Fibroblast of skin of left biceps (primary cell): ENCODE measurements at regions not wholly inside any gene's neighbourhood (a gene's known extent, or its start where the extent isn't known, plus 50 kb on each side); places are given as distances from the start of the nearest gene placed in this dataset.
"Not testable (repeated sequence)": the region's sequence is repeated elsewhere in the genome, so short reads cannot be mapped to it uniquely, and the experiment has no call there.

ENCODE experiments used
- DNase-seq, 2 experiments: peaks; one replicate each; pipeline ENCODE4 v3.0.0-alpha.2; 2013; ENCODE audit warnings: low read depth in 2 of 2

DNA sequence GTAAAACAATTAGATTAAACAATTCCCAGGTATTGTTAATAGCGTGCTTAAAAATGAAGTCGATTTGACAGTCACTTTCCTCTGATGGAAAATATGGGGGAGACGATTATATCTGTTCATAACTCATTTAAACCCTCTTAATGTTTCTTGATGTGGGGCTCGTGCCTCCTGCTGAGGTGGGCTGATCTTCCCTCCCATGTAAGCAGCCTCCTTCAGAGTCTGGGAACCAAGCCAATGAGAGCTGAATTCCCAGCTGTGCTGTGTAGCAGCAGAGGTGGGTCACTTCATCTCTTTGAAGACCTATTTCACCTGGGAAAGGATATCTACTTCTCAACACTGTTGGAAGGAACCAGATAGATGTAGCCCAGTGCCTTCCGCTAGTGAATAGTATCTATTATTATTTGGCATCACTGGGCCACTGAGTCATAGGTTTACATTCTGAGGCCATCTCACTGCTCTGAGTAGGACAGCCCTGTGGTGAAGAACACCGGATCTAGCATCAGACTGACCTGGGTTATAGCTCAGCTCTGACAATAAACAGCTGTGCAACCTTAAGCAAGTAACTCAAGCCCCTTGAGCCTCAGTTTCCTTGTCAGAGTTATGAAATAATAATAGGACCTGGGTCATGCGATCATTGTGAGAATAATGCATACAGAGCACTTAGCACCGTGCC is 85.3 kb upstream of the C16orf82 start:
- DNase-seq, result no peak

DNA sequence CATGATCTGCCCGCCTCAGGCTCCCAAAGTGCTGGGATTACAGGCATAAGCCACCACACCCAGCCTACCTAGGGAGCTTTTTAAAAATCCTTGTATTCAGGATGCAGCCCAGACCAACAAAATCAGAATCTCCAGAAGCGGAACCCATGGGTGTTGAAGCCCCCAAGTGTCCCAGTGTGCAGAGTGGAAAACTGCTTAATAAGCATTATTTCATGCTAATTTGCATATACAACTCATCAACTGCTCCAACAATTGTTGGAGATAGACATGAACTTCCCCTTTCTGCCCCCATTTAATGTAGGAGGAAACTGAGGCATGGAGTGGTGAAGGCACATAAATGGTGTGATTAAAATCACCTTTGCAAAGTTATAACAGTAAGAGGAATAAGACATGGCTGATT is 84.3 kb upstream of the C16orf82 start:
- no peak for DNase-seq

DNA sequence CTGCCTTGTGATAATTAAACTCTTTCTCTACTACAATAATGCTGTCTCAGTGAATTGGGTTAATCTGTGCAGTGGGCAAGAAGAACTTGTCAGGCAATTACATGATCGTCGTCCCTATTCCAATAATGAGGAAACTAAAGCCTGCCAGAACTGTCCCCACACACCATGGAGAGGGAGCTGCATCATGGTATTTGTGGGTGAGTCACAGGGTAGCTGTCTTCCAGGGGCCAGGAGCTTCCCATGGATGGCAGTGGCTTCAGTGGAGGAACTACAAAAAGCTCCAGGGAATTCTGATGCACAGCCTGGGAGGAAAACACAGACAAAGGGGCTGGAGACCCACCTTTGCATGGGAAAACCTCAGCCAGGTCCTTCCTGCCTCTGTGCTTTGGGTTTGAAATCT is 83.3 kb upstream of the C16orf82 start:
- DNase-seq, result no peak

DNA sequence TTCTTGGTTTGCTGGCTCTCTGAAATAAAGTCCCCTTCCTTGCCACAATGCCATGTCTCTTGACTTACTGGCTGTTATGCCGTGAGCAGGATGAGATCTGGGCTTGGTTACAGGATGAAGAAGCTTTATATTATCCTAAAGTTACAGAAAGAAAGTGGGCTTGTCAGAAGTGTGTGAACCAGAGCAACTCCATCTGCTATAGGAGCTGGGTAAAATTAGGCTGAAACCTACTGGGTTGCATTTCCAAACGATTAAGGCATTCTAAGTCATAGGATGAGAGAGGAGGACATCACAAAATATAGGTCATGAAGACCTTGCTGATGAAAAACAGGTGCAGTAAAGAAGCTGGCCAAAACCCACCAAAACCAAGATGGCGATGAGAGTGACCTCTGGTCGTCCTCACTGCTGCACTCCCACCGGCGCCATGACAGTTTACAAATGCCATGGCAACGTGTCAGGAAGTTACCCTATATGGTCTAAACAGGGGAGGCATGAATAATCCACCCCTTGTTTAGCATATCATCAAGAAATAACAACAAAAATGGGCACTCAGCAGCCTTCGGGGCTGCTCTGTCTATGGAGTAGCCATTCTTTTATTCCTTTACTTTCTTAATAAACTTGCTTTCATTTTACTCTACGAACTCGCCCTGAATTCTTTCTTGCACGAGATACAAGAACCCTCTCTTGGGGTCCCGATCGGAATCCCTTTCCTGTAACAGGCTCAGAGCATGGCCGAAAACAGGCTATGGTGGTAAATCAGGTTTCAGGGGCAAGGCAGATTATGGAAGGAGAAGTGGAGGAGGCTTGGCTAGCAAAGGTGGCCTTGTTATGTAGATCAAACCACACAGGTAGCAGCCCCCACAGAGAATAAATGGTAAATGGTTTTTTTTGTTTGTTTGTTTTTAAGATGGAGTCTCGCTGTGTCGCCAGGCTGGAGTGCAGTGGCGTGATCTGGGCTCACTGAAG is 81.3 kb upstream of the C16orf82 start:
- DNase-seq, result no peak

DNA sequence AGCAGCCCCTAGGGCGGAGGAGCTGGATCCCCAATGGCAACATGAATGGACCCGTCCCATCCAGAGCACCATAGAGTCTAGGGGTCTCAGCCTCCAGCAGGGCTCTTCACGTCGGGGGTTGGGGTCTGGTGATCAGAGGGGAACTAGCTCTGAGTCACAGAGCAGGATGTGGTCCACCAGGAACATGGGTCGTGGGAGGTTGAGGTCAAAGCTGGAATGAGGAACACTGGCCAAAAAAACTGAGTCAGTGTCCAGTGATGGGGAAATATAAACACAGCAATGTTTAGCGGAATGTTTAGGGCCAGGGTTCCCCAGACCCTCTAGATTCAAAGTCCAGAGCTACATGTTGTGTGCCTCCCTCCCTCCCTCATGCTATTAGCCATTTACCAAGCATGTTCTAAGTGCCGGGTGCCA is 79.1 kb upstream of the C16orf82 start:
- peak in 1 of 2 experiments; percentile 2 for DNase-seq

DNA sequence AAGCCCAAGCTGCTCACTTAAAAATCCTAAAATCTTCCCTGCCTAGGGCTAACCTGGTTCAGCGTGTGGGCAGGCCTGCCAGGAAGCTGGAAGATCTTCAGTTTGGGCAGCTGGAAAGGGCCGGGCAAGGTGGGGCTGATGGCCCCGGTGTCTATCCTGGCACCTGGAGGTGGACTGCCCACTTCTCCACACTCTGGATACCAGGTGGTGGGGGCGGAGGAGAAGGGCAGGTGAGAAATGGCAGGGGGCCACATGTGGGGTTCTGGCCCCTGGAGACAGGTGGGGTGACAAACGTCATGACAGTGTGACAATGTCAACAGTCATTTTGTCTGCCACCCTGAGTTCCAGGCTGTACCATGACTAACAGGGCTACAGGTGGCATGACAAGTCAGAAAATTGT is 78.5 kb upstream of the C16orf82 start:
- DNase-seq, result no peak

DNA sequence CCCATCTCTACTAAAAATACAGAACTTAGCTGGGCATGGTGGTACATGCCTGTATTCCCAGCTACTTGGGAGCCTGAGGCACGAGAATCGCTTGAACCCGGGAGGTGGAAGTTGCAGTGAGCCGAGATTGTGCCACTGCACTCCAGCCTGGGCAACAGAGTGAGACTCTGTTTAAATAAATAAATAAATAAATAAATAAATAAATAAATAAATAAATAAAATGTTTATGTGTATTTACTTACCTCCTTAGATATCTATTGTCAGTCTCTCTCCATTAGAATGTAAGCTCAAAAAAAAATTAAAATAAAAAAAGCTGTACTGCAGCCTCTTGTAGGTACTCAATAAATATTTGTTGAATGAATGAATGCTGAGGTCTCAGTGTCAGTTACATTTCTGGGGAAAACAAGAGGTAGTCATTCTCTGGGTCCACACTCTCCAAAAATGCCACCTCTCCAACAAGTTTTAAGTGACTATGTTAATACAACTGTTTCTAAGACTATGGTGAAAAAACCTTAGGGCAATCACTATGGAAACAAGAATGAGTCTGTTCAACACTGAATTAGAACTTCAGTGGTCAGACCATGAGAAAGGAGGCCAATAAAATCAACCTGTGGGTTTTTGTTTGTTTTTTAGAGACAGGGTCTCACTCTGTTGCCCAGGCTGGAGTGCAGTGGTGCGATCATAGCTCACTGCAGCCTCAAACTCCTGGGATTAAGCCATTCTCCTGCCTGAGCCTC is 76.2 kb upstream of the C16orf82 start:
- not testable (repeated sequence) for DNase-seq

DNA sequence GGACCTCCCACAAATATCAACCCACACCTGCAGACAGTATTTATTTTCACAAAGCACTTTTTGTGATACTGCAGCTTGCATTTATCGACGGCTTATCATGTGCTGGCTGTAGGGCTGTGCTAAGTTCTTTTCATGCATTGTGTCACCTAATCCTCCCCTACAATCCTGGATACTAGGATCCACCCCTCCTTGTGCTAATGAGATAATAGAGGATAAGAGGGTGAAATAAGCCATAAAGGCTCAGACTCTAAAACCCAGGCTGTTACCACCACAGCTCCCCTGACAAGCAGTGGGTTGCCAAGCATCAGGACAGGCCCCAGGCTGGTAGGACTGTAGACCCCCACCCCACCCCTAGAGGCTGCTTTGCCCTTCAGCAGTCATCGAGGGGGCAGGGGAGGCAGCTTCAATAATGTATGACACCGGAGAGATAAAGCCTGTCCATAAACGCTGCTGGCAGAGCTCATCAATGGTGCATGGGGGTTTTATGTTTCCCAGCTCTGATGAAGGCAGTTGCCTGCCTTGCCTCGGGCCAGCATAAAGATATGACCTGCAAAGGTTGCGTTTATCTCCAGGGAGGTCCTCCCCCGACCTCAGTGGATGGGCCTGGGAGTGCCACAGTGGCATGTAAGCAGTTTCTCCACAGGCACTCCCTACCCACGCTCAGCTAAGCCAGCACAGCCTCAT is 73.9 kb upstream of the C16orf82 start:
- no peak for DNase-seq

DNA sequence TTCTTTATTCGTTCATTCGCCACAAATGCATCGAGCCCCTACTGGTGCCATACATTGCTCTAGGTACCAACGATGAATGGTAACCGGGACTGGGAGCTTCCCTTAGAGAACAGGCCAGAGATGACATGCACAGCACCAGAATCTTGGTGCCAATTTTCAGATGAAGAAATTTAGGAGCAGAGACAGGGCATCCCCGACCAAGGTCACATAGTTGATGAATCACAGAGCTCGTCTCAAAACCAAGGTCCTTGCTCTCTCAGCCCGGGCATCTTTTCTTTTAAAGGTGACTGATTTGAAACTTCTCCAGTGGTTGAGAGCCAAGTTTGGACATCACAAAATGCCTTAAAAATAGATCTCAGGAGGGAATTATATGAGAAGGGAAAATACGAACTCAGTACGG is 73.2 kb upstream of the C16orf82 start:
- no peak for DNase-seq

DNA sequence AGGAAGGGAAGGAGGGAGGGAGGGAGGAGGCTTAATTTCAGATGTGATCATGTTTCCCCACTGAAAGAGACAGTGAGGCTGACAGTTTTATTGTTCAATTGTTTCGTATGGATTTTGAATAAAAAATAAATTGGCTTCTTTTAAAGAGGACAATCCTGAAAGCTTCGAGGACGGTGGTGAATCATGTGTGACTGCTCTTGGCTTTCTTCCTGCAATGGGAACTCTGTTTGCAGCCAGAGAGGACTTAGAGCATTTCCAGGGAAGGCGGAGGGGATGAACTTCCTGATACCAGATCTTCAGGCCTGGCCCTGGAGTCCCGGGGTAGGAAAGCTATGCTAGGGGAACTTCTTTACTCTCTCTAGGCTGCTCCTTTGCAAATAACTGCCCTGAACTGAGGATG is 72.8 kb upstream of the C16orf82 start:
- no peak for DNase-seq

DNA sequence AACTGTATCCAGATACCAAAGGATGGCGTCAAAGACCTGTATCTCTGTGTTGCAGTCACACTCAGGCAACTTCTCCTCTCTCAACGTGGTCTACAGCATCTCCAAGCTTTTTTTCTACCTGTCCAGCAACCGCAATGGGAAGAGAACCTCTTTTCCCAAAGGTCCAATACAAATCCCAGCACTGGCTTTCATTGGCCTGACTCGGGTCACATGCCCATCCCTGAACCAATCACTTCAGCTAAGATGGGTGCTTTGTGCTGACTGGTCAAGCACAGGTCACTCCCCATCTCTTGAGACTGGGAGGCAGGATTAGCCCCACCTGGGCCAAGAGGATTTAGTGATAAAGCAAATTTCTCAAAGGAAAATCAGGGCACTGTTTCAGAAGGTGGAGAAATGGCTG is 71.2 kb upstream of the C16orf82 start:
- no peak for DNase-seq

DNA sequence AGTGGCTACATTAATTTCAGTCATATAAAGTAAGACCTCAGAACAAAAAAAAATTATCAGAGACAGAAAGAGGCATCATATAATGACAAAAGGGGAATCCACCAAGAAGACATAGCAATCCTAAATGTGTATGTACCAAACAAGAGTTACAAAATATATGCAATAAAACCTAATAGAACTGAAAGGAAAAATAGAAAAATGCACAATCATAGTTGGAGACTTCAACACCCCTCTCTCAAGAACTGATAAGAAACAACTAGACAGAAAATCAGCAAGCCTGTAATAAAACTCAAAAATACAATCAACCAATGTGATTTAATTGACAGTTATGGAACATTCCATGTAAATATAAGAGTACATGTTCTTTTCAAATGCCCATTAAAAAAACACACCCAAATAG is 61.3 kb upstream of the C16orf82 start:
- no peak for DNase-seq
